GM23338 (cell line): ENCODE measurements at regions not wholly inside any gene's neighbourhood (a gene's known extent, or its start where the extent isn't known, plus 50 kb on each side); places are given as distances from the start of the nearest gene placed in this dataset.

Experiments used
- ATAC-seq: fragments of 200-7000 bp; cut with Tn5 transposase; 3 replicates; pipeline ENCODE4 v1.9.1; 2020
- DNase-seq: peaks from one replicate; pipeline ENCODE4 v3.0.0-alpha.2; 2015; ENCODE audit warnings: low spot score
- H2AFZ ChIP-seq: fragments of 200-600 bp; sonication (generic); 2 replicates; pipeline ENCODE4 v1.8.0; 2016; ENCODE audit warnings: antibody characterized with exemption, mild to moderate bottlenecking, moderate library complexity
- H3F3A ChIP-seq: fragments of 200-600 bp; sonication (generic); replicated peaks from 2 replicates; pipeline ENCODE4 v1.8.0; 2017; ENCODE audit warnings: antibody characterized with exemption, mixed run types, low read depth
- H3K27ac ChIP-seq: fragments of 200-600 bp; sonication (generic); 2 replicates; pipeline ENCODE4 v1.6.1; 2016; ENCODE audit warnings: low read depth
- H3K27me3 ChIP-seq: fragments of 200-600 bp; sonication (generic); 2 replicates; pipeline ENCODE4 v1.8.0; 2016; ENCODE audit warnings: mild to moderate bottlenecking, mixed run types, moderate library complexity; ENCODE audit not compliant: insufficient read depth
- H3K36me3 ChIP-seq: fragments of 200-600 bp; sonication (generic); 2 replicates; pipeline ENCODE4 v1.8.0; 2016; ENCODE audit warnings: mild to moderate bottlenecking; ENCODE audit not compliant: insufficient read depth
- H3K4me1 ChIP-seq: fragments of 200-600 bp; sonication (generic); 2 replicates; pipeline ENCODE4 v1.8.0; 2016; ENCODE audit warnings: mild to moderate bottlenecking, moderate library complexity; ENCODE audit not compliant: insufficient read depth
- H3K4me2 ChIP-seq: fragments of 200-600 bp; sonication (generic); 2 replicates; pipeline ENCODE4 v1.7.1; 2017; ENCODE audit warnings: mixed run types
- H3K4me3 ChIP-seq: fragments of 200-600 bp; sonication (generic); 2 replicates; pipeline ENCODE4 v1.6.1; 2016; ENCODE audit warnings: mixed run types
- H3K79me2 ChIP-seq: fragments of 200-600 bp; sonication (generic); replicated peaks from 2 replicates; pipeline ENCODE4 v1.8.0; 2017; ENCODE audit warnings: mild to moderate bottlenecking; ENCODE audit not compliant: insufficient read depth
- H3K9me2 ChIP-seq: fragments of 200-600 bp; sonication (generic); 2 replicates; pipeline ENCODE4 v1.8.0; 2017; ENCODE audit not compliant: insufficient read depth
- H4K20me1 ChIP-seq: fragments of 200-600 bp; sonication (generic); replicated peaks from 2 replicates; pipeline ENCODE4 v1.8.0; 2017; ENCODE audit warnings: mild to moderate bottlenecking; ENCODE audit not compliant: insufficient read depth
- H3K27ac Mint-ChIP-seq: 2 replicates; pipeline ENCODE4 v1.8.0; 2020; ENCODE audit warnings: inconsistent platforms, mild to moderate bottlenecking, moderate library complexity, mixed read lengths
- H3K27me3 Mint-ChIP-seq: 3 replicates; pipeline ENCODE4 v1.8.0; 2022; ENCODE audit warnings: low read depth, mild to moderate bottlenecking, moderate library complexity, mixed read lengths, inconsistent platforms; ENCODE audit not compliant: insufficient read depth, poor library complexity
- H3K36me3 Mint-ChIP-seq: 3 replicates; pipeline ENCODE4 v1.8.0; 2021; ENCODE audit warnings: low read depth, mild to moderate bottlenecking, inconsistent platforms, moderate library complexity, mixed read lengths
- H3K4me1 Mint-ChIP-seq: 3 replicates; pipeline ENCODE4 v1.8.0; 2020; ENCODE audit warnings: mild to moderate bottlenecking, inconsistent platforms, mixed read lengths
- H3K4me3 Mint-ChIP-seq: 3 replicates; pipeline ENCODE4 v1.8.0; 2021; ENCODE audit warnings: moderate library complexity, mild to moderate bottlenecking, inconsistent platforms, mixed read lengths
- H3K9me3 Mint-ChIP-seq: 3 replicates; pipeline ENCODE4 v1.8.0; 2020; ENCODE audit warnings: moderate library complexity, mild to moderate bottlenecking, inconsistent platforms, mixed read lengths
- CTCF ChIP-seq, 2 experiments: fragments of 200-600 bp in 1 of 2; sonication (generic) in 1 of 2; conservative IDR thresholded peaks; 2 replicates each; pipeline versions ENCODE4 v1.5.1 to v1.6.1; 2016 to 2017; ENCODE audit warnings: antibody characterized with exemption in 2 of 2, low read depth in 2 of 2, mild to moderate bottlenecking in 2 of 2, moderate library complexity in 1 of 2
- EZH2phosphoT487 ChIP-seq: fragments of 200-600 bp; sonication (generic); IDR thresholded peaks from one replicate; pipeline ENCODE4 v1.8.1; 2018; ENCODE audit warnings: antibody characterized with exemption; ENCODE audit not compliant: unreplicated experiment
- STAT1 ChIP-seq: IDR thresholded peaks from one replicate; pipeline ENCODE4 v1.6.1; 2016; ENCODE audit warnings: antibody characterized with exemption; ENCODE audit not compliant: unreplicated experiment
- ZNF331 ChIP-seq: fragments of 250-450 bp; sonication (Bioruptor Pico); IDR thresholded peaks from 2 replicates; pipeline ENCODE4 v1.5.0; 2020; ENCODE audit warnings: low read depth, mild to moderate bottlenecking, moderate library complexity
- ZNF462 ChIP-seq: fragments of 250-450 bp; sonication (Bioruptor Pico); IDR thresholded peaks from 2 replicates; pipeline ENCODE4 v1.5.0; 2020; ENCODE audit warnings: mild to moderate bottlenecking, moderate library complexity

- Histone ChIP-seq H3K36me3 (no peaks in the 10 kb centered on the region), H3K9me2 (no peaks in the 10 kb centered on the region), H3K4me2 (no peak overlapping the region), H4K20me1 (no peaks in the 10 kb centered on the region), H2AFZ (no peak overlapping the region), H3K4me3 (no peak overlapping the region), H3K4me1 (peaks cover 4% of the 10 kb centered on the region; the same call in 1 of the 2 replicates), H3K27ac (no peak overlapping the region), H3K79me2 (no peaks in the 10 kb centered on the region), H3F3A (no peaks in the 10 kb centered on the region), H3K27me3 (no peaks in the 10 kb centered on the region)
- Mint-ChIP-seq H3K4me1 (peaks cover 30% of the 10 kb centered on the region), H3K9me3 (no peaks in the 10 kb centered on the region; the same call in 2 of the 3 replicates), H3K27ac (no peak overlapping the region), H3K36me3 (no peaks in the 10 kb centered on the region), H3K4me3 (no peak overlapping the region), H3K27me3 (peaks cover 1% of the 10 kb centered on the region)
- DNase-seq (no peak), ATAC-seq (no peak)
- TF ChIP-seq CTCF (conservative IDR thresholded peaks at IDR 0.05; ENCODE audit: low read depth in 2 of 2) (no peak), EZH2phosphoT487 (no peak), STAT1 (no peak), ZNF331 (CRISPR knock-in tag) (no peak), ZNF462 (no peak)
Observed at GRCh38 chr5:174324680-174325079, 279.2 kb downstream of the NSG2 start.
